ENCODE measurements at regions not wholly inside any gene's neighbourhood (a gene's known extent, or its start where the extent isn't known, plus 50 kb on each side); places are given as distances from the start of the nearest gene placed in this dataset.

DNA sequence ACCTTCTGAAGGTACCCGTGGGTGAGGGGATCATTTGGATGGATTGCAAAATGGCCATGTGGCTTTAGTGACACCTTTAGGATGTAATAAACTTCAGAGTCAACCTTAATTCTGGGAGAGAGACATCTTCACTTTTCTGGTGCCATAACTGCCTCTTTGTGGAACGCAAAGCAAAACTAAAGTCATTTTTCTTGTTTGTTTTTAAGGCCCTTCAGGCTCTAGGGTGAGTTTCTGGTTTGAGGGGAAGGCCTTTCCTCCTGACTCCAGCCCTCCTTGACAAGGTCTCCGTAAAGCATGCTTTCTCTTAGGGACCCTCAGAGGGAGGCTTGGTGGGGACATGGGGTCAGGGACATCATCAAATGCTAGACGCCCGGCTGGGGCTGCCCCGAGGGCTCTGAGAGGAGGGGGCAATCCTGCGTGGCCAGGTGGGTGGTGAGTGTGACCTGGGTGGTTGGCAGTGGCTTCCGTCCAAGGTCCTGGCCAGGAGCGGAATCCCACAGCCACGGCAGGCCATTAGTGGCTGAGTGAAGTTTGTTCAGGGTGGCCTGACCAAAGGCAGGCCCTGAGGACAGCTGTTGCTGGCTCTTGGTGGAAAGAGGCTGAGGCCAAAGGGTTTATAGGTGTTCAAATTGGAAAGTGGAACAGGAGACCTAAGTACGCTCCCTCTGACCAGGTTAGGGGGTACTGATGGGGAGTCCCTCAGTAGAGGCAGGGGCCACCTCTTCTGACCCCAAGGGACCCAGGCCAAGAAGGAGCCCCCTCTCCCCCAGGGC lies 112.2 kb downstream of the METRNL start:
- TF ChIP-seq, protein P1, sequence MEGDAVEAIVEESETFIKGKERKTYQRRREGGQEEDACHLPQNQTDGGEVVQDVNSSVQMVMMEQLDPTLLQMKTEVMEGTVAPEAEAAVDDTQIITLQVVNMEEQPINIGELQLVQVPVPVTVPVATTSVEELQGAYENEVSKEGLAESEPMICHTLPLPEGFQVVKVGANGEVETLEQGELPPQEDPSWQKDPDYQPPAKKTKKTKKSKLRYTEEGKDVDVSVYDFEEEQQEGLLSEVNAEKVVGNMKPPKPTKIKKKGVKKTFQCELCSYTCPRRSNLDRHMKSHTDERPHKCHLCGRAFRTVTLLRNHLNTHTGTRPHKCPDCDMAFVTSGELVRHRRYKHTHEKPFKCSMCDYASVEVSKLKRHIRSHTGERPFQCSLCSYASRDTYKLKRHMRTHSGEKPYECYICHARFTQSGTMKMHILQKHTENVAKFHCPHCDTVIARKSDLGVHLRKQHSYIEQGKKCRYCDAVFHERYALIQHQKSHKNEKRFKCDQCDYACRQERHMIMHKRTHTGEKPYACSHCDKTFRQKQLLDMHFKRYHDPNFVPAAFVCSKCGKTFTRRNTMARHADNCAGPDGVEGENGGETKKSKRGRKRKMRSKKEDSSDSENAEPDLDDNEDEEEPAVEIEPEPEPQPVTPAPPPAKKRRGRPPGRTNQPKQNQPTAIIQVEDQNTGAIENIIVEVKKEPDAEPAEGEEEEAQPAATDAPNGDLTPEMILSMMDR (IDR thresholded peaks at IDR 0.05; ENCODE audit: extremely low read depth in 1 of 2, insufficient read depth in 1 of 2, low read depth in 1 of 2, low read length in 2 of 2): no peak
- TF ChIP-seq GATA2 (IDR thresholded peaks at IDR 0.05; ENCODE audit: insufficient read depth, insufficient read length, low read depth, low read length): no peak
- no peak for TF ChIP-seq JUN (IDR thresholded peaks at IDR 0.05; ENCODE audit: borderline replicate concordance, insufficient read depth, insufficient read length, low read depth)
- TF ChIP-seq, protein P2, sequence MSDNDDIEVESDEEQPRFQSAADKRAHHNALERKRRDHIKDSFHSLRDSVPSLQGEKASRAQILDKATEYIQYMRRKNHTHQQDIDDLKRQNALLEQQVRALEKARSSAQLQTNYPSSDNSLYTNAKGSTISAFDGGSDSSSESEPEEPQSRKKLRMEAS (IDR thresholded peaks at IDR 0.05; ENCODE audit: insufficient read depth, insufficient read length): no peak
- no peak for TF ChIP-seq POLR2AphosphoS5 (IDR thresholded peaks at IDR 0.05; ENCODE audit: insufficient read depth, low read depth, low read length)
- no peak for TF ChIP-seq FOS (IDR thresholded peaks at IDR 0.05; ENCODE audit: borderline replicate concordance, insufficient read depth, low read length)
- no peak for TF ChIP-seq MYC (IDR thresholded peaks at IDR 0.05; ENCODE audit: low read depth, low read length)
- TF ChIP-seq EZH2 (IDR thresholded peaks at IDR 0.05; ENCODE audit: borderline replicate concordance, low read depth, low read length, severe bottlenecking): no peak
- no peak for TF ChIP-seq POLR2A (IDR thresholded peaks at IDR 0.05; ENCODE audit: low read depth, low read length)
- ChIA-PET CTCF (no interaction called here), POLR2A (no interaction called here)
- no TSS peak for BruUV-seq (replicated peaks)
- Histone ChIP-seq H3K9ac (replicated peaks; ENCODE audit: extremely low read depth, insufficient read depth, low read length) (no peak overlapping the region), H3K4me2 (ENCODE audit: insufficient read depth, low read length) (no peak overlapping the region), H3K36me3 (ENCODE audit: control insufficient read depth in 2 of 2, extremely low read depth in 1 of 2, insufficient read depth in 2 of 2, low read length in 2 of 2) (no peaks in the 10 kb centered on the region), H3K27me3 (ENCODE audit: control insufficient read depth in 2 of 2, insufficient read depth in 2 of 2, low read length in 2 of 2) (no peaks in the 10 kb centered on the region), H3K27ac (ENCODE audit: insufficient read depth, low read depth, low read length) (no peak overlapping the region), H3K9me1 (replicated peaks; ENCODE audit: control insufficient read depth, extremely low read depth, insufficient read depth, low read length) (no peaks in the 10 kb centered on the region), H4K20me1 (replicated peaks; ENCODE audit: control insufficient read depth, extremely low read depth, insufficient read depth, low read length) (no peaks in the 10 kb centered on the region), H3K4me3 (replicated peaks in 1 of 3; ENCODE audit: insufficient read depth in 1 of 3, low read depth in 1 of 3, low read length in 3 of 3) (no peak overlapping the region), H3K79me2 (ENCODE audit: control insufficient read depth, insufficient read depth, low read length) (no peaks in the 10 kb centered on the region), H2AFZ (ENCODE audit: low read depth, low read length) (no peak overlapping the region), H3K9me3 (replicated peaks; ENCODE audit: control insufficient read depth, insufficient read depth, low read length) (no peaks in the 10 kb centered on the region), H3K4me1 (ENCODE audit: control insufficient read depth, extremely low read depth, insufficient read depth, low read length) (no peaks in the 10 kb centered on the region)
- dilution Hi-C loops (cut with MboI; ENCODE audit: extremely low pct_ligation_motif_present, low sequenced_read_pairs) (no loop called here), intact Hi-C loops (cut with micrococcal nuclease) (no loop called here)
- FAIRE-seq (no peak), DNase-seq (ENCODE audit: low read depth, low spot score) (no peak)
